B cell (primary cell): ENCODE measurements at regions not wholly inside any gene's neighbourhood (a gene's known extent, or its start where the extent isn't known, plus 50 kb on each side); places are given as distances from the start of the nearest gene placed in this dataset.
"Not testable (repeated sequence)": the region's sequence is repeated elsewhere in the genome, so short reads cannot be mapped to it uniquely, and the experiment has no call there.

ENCODE experiments used
- CTCF ChIP-seq: fragments of 200-600 bp; IDR thresholded peaks from one replicate; pipeline ENCODE4 v1.8.0; 2022; ENCODE audit warnings: antibody characterized with exemption, mild to moderate bottlenecking
- EZH2 ChIP-seq: IDR thresholded peaks from 2 replicates; pipeline ENCODE4 v1.6.1; 2012; ENCODE audit warnings: borderline replicate concordance, low read depth, mild to moderate bottlenecking, moderate library complexity, low read length; ENCODE audit not compliant: insufficient read depth, poor library complexity, severe bottlenecking

DNA sequence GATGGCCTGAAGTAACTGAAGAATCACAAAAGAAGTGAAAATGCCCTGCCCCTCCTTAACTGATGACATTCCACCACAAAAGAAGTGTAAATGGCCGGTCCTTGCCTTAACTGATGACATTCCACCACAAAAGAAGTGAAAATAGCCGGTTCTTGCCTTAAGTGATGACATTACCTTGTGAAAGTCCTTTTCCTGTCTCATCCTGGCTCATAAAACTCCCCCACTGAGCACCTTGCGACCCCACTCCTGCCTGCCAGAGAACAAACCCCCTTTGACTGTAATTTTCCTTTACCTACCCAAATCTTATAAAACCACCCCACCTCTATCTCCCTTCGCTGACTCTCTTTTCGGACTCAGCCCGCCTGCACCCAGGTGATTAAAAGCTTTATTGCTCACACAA is 262.0 kb upstream of the MTMR8 start:
- TF ChIP-seq CTCF, EZH2: not testable (repeated sequence)
